D721Med (cell line): ENCODE measurements at regions not wholly inside any gene's neighbourhood (a gene's known extent, or its start where the extent isn't known, plus 50 kb on each side); places are given as distances from the start of the nearest gene placed in this dataset.
"Not testable (repeated sequence)": the region's sequence is repeated elsewhere in the genome, so short reads cannot be mapped to it uniquely, and the experiment has no call there.

Experiments used
- DNase-seq: peaks from one replicate; pipeline ENCODE4 v3.0.0; 2011; ENCODE audit warnings: low spot score; ENCODE audit not compliant: insufficient read length
- FAIRE-seq: peaks from 2 replicates; lab custom pipeline; 2011; peaks lifted over from hg19 to GRCh38; lab: Jason Lieb, UNC
- CTCF ChIP-seq: IDR thresholded peaks from 2 replicates; pipeline ENCODE4 v1.5.1; 2012; ENCODE audit warnings: mild to moderate bottlenecking, control low read depth; ENCODE audit not compliant: insufficient read depth; ENCODE audit errors: missing control alignments

GRCh38 chrX:45428831-45429230, 228.2 kb upstream of the DIPK2B start:
- TF ChIP-seq CTCF, result no peak
- FAIRE-seq, result no peak
- DNase-seq, result no peak

- DNase-seq (no peak), FAIRE-seq (no peak)
- no peak for TF ChIP-seq CTCF
Observed at GRCh38 chrX:45424326-45424725, 223.7 kb upstream of the DIPK2B start.

GRCh38 chrX:45422216-45422925, 221.7 kb upstream of the DIPK2B start:
- no peak for TF ChIP-seq CTCF
- no peak for FAIRE-seq

GRCh38 chrX:45421806-45422205, 221.1 kb upstream of the DIPK2B start:
- no peak for TF ChIP-seq CTCF
- DNase-seq (no peak), FAIRE-seq (no peak)

More at GRCh38 chrX:45422216-45422925, 221.7 kb upstream of the DIPK2B start:
- no peak for DNase-seq

- no peak for FAIRE-seq
- no peak for TF ChIP-seq CTCF
- no peak for DNase-seq
Observed at GRCh38 chrX:45404206-45404605, 203.5 kb upstream of the DIPK2B start.

- DNase-seq, result no peak
- TF ChIP-seq CTCF, result no peak
- FAIRE-seq, result no peak
Observed at GRCh38 chrX:45401923-45402322, 201.2 kb upstream of the DIPK2B start.

GRCh38 chrX:45400951-45401725, 200.5 kb upstream of the DIPK2B start:
- DNase-seq, result not testable (repeated sequence)

More at GRCh38 chrX:45400951-45401725, 200.5 kb upstream of the DIPK2B start:
- FAIRE-seq, result not testable (repeated sequence)
